Ectodermal cell (in vitro differentiated cells): ENCODE measurements at regions not wholly inside any gene's neighbourhood (a gene's known extent, or its start where the extent isn't known, plus 50 kb on each side); places are given as distances from the start of the nearest gene placed in this dataset.

Experiments
- H3K27ac ChIP-seq: 2 replicates; pipeline ENCODE4 v1.7.0; 2013; ENCODE audit warnings: mild to moderate bottlenecking, low read depth, low read length; ENCODE audit not compliant: insufficient read depth, poor library complexity, severe bottlenecking
- H3K27me3 ChIP-seq: 2 replicates; pipeline ENCODE4 v1.7.0; 2013; ENCODE audit warnings: mild to moderate bottlenecking, low read length; ENCODE audit not compliant: insufficient read depth, control insufficient read depth, poor library complexity, severe bottlenecking
- H3K36me3 ChIP-seq: one replicate; pipeline ENCODE4 v1.7.0; 2013; ENCODE audit warnings: low read length; ENCODE audit not compliant: control insufficient read depth, insufficient read depth
- H3K4me1 ChIP-seq: one replicate; pipeline ENCODE4 v1.7.0; 2013; ENCODE audit warnings: low read length; ENCODE audit not compliant: control insufficient read depth, insufficient read depth
- H3K4me3 ChIP-seq: 2 replicates; pipeline ENCODE4 v1.7.0; 2013; ENCODE audit warnings: low read depth, low read length, control low read depth; ENCODE audit not compliant: insufficient read depth
- H3K9me3 ChIP-seq: 2 replicates; pipeline ENCODE4 v1.7.0; 2013; ENCODE audit warnings: mild to moderate bottlenecking, low read length, moderate library complexity; ENCODE audit not compliant: control insufficient read depth
- WGBS, 2 experiments: methylation state at CpG; one replicate each; pipeline ENCODE4 v1.1.7; 2013; ENCODE audit warnings: missing lambda C conversion rate in 2 of 2; 5-methylcytosine and 5-hydroxymethylcytosine counted together

- H3K9me3 ChIP-seq, result no peaks in the 10 kb centered on the region
- no peaks in the 10 kb centered on the region for H3K27me3 ChIP-seq
- H3K27ac ChIP-seq, result no peak overlapping the region
Measured at GRCh38 chr1:218804014-218804785, 369.5 kb upstream of the LYPLAL1 start.

GRCh38 chr1:218809061-218809460 lies 364.6 kb upstream of the LYPLAL1 start:
- WGBS, 2 experiments, result 91 to 100% methylated on average over 2 to 3 of the region's 3 CpGs
- Histone ChIP-seq H3K4me3 (no peak overlapping the region), H3K9me3 (no peaks in the 10 kb centered on the region), H3K4me1 (peaks cover 5% of the 10 kb centered on the region), H3K36me3 (no peaks in the 10 kb centered on the region), H3K27me3 (no peaks in the 10 kb centered on the region), H3K27ac (no peak overlapping the region)

More at GRCh38 chr1:218804014-218804785, 369.5 kb upstream of the LYPLAL1 start:
- H3K36me3 ChIP-seq, result no peaks in the 10 kb centered on the region
- no peaks in the 10 kb centered on the region for H3K4me1 ChIP-seq
- H3K4me3 ChIP-seq, result no peak overlapping the region

GRCh38 chr1:218809625-218810024 lies 364.1 kb upstream of the LYPLAL1 start:
- Histone ChIP-seq H3K27ac (no peak overlapping the region), H3K4me1 (peaks cover 5% of the 10 kb centered on the region), H3K9me3 (no peaks in the 10 kb centered on the region), H3K27me3 (no peaks in the 10 kb centered on the region), H3K36me3 (no peaks in the 10 kb centered on the region), H3K4me3 (no peak overlapping the region)
- 93 to 100% methylated on average over 1 of the region's 1 CpG for WGBS, 2 experiments

- 88 to 93% methylated on average over 2 of the region's 3 CpGs for WGBS, 2 experiments
- no peaks in the 10 kb centered on the region for H3K27me3 ChIP-seq
- H3K4me3 ChIP-seq, result no peak overlapping the region
- peaks cover 5% of the 10 kb centered on the region for H3K4me1 ChIP-seq
- H3K27ac ChIP-seq, result no peak overlapping the region
- no peaks in the 10 kb centered on the region for H3K9me3 ChIP-seq
- no peaks in the 10 kb centered on the region for H3K36me3 ChIP-seq
Measured at GRCh38 chr1:218810306-218810705, 363.4 kb upstream of the LYPLAL1 start.

GRCh38 chr1:218811497-218811896 lies 362.2 kb upstream of the LYPLAL1 start:
- Histone ChIP-seq H3K4me1 (peaks cover 5% of the 10 kb centered on the region), H3K27me3 (no peaks in the 10 kb centered on the region), H3K4me3 (no peak overlapping the region), H3K36me3 (no peaks in the 10 kb centered on the region), H3K9me3 (no peaks in the 10 kb centered on the region), H3K27ac (no peak overlapping the region)
- WGBS, 2 experiments, result 64% methylated on average over 1 of the region's 1 CpG; no CpG with 5 or more reads in 1 of the 2 experiments

GRCh38 chr1:218812360-218812759 lies 361.3 kb upstream of the LYPLAL1 start:
- H3K4me1 ChIP-seq, result peaks cover 5% of the 10 kb centered on the region
- H3K36me3 ChIP-seq, result no peaks in the 10 kb centered on the region
- WGBS, 2 experiments, result 95 to 97% methylated on average over 4 to 5 of the region's 6 CpGs
- H3K9me3 ChIP-seq, result no peaks in the 10 kb centered on the region
- H3K27me3 ChIP-seq, result no peaks in the 10 kb centered on the region
- H3K27ac ChIP-seq, result no peak overlapping the region
- H3K4me3 ChIP-seq, result no peak overlapping the region

- Histone ChIP-seq H3K4me1 (peaks cover 5% of the 10 kb centered on the region), H3K27me3 (no peaks in the 10 kb centered on the region), H3K36me3 (no peaks in the 10 kb centered on the region), H3K4me3 (no peak overlapping the region), H3K9me3 (no peaks in the 10 kb centered on the region), H3K27ac (no peak overlapping the region)
- 91 to 96% methylated on average over 1 of the region's 1 CpG for WGBS, 2 experiments
Measured at GRCh38 chr1:218813237-218813636, 360.4 kb upstream of the LYPLAL1 start.

GRCh38 chr1:218815076-218815475 lies 358.6 kb upstream of the LYPLAL1 start:
- no peaks in the 10 kb centered on the region for H3K9me3 ChIP-seq
- H3K36me3 ChIP-seq, result no peaks in the 10 kb centered on the region
- no peak overlapping the region for H3K4me3 ChIP-seq
- H3K4me1 ChIP-seq, result peaks cover 5% of the 10 kb centered on the region
- H3K27ac ChIP-seq, result no peak overlapping the region
- WGBS, 2 experiments, result 92 to 95% methylated on average over 2 of the region's 2 CpGs
- H3K27me3 ChIP-seq, result no peaks in the 10 kb centered on the region

GRCh38 chr1:218817071-218817470 lies 356.6 kb upstream of the LYPLAL1 start:
- H3K9me3 ChIP-seq, result no peaks in the 10 kb centered on the region
- 67 to 70% methylated on average over 4 of the region's 4 CpGs for WGBS, 2 experiments
- no peak overlapping the region for H3K4me3 ChIP-seq
- no peak overlapping the region for H3K27ac ChIP-seq
- H3K36me3 ChIP-seq, result no peaks in the 10 kb centered on the region
- no peaks in the 10 kb centered on the region for H3K27me3 ChIP-seq
- no peaks in the 10 kb centered on the region for H3K4me1 ChIP-seq

- Histone ChIP-seq H3K27ac (no peak overlapping the region), H3K9me3 (no peaks in the 10 kb centered on the region), H3K36me3 (no peaks in the 10 kb centered on the region), H3K4me3 (no peak overlapping the region), H3K27me3 (no peaks in the 10 kb centered on the region), H3K4me1 (no peaks in the 10 kb centered on the region)
- WGBS, 2 experiments, result 91 to 98% methylated on average over 7 of the region's 8 CpGs
Measured at GRCh38 chr1:218817691-218818465, 355.8 kb upstream of the LYPLAL1 start.
